ENCODE measurements at regions not wholly inside any gene's neighbourhood (a gene's known extent, or its start where the extent isn't known, plus 50 kb on each side); places are given as distances from the start of the nearest gene placed in this dataset.

DNA sequence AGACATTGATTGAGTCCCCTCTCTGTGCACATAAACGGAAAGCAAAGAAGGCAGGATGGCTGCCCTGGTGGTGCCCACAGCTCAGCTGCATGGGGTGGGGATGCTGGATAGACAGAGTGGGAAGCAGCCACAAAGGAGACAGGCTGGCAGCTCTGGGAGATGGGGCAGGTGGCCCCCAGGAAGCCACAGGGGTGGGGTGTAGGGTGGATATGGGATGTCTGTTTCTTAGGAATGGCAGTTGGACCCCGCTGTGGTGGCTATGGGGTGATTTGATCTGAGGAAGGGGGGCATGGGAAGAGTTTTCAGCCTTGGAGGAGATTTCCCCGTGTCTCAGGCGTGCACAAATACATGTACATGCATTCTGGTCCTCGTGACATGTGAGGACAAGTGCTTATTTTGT lies 50.2 kb upstream of the VDAC1 start:
- H3K27ac Mint-ChIP-seq, result peak overlapping the region; percentile 30; the same call in 1 of the 2 replicates

More for the DNA sequence above, 50.2 kb upstream of the VDAC1 start:
- ATAC-seq, result no peak
- Mint-ChIP-seq H3K9me3 (no peaks in the 10 kb centered on the region), H3K36me3 (no peaks in the 10 kb centered on the region), H3K27me3 (ENCODE audit: low read depth) (peaks cover 14% of the 10 kb centered on the region), H3K4me1 (peaks cover 46% of the 10 kb centered on the region), H3K4me3 (no peak overlapping the region)
- TF ChIP-seq, protein P1, sequence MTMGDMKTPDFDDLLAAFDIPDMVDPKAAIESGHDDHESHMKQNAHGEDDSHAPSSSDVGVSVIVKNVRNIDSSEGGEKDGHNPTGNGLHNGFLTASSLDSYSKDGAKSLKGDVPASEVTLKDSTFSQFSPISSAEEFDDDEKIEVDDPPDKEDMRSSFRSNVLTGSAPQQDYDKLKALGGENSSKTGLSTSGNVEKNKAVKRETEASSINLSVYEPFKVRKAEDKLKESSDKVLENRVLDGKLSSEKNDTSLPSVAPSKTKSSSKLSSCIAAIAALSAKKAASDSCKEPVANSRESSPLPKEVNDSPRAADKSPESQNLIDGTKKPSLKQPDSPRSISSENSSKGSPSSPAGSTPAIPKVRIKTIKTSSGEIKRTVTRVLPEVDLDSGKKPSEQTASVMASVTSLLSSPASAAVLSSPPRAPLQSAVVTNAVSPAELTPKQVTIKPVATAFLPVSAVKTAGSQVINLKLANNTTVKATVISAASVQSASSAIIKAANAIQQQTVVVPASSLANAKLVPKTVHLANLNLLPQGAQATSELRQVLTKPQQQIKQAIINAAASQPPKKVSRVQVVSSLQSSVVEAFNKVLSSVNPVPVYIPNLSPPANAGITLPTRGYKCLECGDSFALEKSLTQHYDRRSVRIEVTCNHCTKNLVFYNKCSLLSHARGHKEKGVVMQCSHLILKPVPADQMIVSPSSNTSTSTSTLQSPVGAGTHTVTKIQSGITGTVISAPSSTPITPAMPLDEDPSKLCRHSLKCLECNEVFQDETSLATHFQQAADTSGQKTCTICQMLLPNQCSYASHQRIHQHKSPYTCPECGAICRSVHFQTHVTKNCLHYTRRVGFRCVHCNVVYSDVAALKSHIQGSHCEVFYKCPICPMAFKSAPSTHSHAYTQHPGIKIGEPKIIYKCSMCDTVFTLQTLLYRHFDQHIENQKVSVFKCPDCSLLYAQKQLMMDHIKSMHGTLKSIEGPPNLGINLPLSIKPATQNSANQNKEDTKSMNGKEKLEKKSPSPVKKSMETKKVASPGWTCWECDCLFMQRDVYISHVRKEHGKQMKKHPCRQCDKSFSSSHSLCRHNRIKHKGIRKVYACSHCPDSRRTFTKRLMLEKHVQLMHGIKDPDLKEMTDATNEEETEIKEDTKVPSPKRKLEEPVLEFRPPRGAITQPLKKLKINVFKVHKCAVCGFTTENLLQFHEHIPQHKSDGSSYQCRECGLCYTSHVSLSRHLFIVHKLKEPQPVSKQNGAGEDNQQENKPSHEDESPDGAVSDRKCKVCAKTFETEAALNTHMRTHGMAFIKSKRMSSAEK (CRISPR knock-in tag; IDR thresholded peaks at IDR 0.05; ENCODE audit: borderline replicate concordance), result no peak
- TF ChIP-seq, protein P2, sequence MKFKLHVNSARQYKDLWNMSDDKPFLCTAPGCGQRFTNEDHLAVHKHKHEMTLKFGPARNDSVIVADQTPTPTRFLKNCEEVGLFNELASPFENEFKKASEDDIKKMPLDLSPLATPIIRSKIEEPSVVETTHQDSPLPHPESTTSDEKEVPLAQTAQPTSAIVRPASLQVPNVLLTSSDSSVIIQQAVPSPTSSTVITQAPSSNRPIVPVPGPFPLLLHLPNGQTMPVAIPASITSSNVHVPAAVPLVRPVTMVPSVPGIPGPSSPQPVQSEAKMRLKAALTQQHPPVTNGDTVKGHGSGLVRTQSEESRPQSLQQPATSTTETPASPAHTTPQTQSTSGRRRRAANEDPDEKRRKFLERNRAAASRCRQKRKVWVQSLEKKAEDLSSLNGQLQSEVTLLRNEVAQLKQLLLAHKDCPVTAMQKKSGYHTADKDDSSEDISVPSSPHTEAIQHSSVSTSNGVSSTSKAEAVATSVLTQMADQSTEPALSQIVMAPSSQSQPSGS (CRISPR knock-in tag; IDR thresholded peaks at IDR 0.05; ENCODE audit: borderline replicate concordance, low read depth), result no peak
- TF ChIP-seq GRHL2 (CRISPR knock-in tag; IDR thresholded peaks at IDR 0.05; ENCODE audit: insufficient replicate concordance, severe bottlenecking), result no peak
- TF ChIP-seq, protein P3, sequence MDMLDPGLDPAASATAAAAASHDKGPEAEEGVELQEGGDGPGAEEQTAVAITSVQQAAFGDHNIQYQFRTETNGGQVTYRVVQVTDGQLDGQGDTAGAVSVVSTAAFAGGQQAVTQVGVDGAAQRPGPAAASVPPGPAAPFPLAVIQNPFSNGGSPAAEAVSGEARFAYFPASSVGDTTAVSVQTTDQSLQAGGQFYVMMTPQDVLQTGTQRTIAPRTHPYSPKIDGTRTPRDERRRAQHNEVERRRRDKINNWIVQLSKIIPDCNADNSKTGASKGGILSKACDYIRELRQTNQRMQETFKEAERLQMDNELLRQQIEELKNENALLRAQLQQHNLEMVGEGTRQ (CRISPR knock-in tag; IDR thresholded peaks at IDR 0.05), result no peak
- TF ChIP-seq, protein P4, sequence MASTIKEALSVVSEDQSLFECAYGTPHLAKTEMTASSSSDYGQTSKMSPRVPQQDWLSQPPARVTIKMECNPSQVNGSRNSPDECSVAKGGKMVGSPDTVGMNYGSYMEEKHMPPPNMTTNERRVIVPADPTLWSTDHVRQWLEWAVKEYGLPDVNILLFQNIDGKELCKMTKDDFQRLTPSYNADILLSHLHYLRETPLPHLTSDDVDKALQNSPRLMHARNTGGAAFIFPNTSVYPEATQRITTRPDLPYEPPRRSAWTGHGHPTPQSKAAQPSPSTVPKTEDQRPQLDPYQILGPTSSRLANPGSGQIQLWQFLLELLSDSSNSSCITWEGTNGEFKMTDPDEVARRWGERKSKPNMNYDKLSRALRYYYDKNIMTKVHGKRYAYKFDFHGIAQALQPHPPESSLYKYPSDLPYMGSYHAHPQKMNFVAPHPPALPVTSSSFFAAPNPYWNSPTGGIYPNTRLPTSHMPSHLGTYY (CRISPR knock-in tag; IDR thresholded peaks at IDR 0.05), result no peak
- TF ChIP-seq RELA (CRISPR knock-in tag; IDR thresholded peaks at IDR 0.05; ENCODE audit: borderline replicate concordance), result no peak
- TF ChIP-seq, protein P5, sequence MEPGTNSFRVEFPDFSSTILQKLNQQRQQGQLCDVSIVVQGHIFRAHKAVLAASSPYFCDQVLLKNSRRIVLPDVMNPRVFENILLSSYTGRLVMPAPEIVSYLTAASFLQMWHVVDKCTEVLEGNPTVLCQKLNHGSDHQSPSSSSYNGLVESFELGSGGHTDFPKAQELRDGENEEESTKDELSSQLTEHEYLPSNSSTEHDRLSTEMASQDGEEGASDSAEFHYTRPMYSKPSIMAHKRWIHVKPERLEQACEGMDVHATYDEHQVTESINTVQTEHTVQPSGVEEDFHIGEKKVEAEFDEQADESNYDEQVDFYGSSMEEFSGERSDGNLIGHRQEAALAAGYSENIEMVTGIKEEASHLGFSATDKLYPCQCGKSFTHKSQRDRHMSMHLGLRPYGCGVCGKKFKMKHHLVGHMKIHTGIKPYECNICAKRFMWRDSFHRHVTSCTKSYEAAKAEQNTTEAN (CRISPR knock-in tag; IDR thresholded peaks at IDR 0.05), result no peak
- TF ChIP-seq, protein P6, sequence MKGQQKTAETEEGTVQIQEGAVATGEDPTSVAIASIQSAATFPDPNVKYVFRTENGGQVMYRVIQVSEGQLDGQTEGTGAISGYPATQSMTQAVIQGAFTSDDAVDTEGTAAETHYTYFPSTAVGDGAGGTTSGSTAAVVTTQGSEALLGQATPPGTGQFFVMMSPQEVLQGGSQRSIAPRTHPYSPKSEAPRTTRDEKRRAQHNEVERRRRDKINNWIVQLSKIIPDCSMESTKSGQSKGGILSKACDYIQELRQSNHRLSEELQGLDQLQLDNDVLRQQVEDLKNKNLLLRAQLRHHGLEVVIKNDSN (CRISPR knock-in tag; IDR thresholded peaks at IDR 0.05), result no peak
- TF ChIP-seq, protein P7, sequence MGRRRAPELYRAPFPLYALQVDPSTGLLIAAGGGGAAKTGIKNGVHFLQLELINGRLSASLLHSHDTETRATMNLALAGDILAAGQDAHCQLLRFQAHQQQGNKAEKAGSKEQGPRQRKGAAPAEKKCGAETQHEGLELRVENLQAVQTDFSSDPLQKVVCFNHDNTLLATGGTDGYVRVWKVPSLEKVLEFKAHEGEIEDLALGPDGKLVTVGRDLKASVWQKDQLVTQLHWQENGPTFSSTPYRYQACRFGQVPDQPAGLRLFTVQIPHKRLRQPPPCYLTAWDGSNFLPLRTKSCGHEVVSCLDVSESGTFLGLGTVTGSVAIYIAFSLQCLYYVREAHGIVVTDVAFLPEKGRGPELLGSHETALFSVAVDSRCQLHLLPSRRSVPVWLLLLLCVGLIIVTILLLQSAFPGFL (CRISPR knock-in tag; IDR thresholded peaks at IDR 0.05; ENCODE audit: borderline replicate concordance), result no peak
- TF ChIP-seq, protein P8, sequence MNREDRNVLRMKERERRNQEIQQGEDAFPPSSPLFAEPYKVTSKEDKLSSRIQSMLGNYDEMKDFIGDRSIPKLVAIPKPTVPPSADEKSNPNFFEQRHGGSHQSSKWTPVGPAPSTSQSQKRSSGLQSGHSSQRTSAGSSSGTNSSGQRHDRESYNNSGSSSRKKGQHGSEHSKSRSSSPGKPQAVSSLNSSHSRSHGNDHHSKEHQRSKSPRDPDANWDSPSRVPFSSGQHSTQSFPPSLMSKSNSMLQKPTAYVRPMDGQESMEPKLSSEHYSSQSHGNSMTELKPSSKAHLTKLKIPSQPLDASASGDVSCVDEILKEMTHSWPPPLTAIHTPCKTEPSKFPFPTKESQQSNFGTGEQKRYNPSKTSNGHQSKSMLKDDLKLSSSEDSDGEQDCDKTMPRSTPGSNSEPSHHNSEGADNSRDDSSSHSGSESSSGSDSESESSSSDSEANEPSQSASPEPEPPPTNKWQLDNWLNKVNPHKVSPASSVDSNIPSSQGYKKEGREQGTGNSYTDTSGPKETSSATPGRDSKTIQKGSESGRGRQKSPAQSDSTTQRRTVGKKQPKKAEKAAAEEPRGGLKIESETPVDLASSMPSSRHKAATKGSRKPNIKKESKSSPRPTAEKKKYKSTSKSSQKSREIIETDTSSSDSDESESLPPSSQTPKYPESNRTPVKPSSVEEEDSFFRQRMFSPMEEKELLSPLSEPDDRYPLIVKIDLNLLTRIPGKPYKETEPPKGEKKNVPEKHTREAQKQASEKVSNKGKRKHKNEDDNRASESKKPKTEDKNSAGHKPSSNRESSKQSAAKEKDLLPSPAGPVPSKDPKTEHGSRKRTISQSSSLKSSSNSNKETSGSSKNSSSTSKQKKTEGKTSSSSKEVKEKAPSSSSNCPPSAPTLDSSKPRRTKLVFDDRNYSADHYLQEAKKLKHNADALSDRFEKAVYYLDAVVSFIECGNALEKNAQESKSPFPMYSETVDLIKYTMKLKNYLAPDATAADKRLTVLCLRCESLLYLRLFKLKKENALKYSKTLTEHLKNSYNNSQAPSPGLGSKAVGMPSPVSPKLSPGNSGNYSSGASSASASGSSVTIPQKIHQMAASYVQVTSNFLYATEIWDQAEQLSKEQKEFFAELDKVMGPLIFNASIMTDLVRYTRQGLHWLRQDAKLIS (CRISPR knock-in tag; IDR thresholded peaks at IDR 0.05; ENCODE audit: borderline replicate concordance), result no peak
- TF ChIP-seq, protein P9, sequence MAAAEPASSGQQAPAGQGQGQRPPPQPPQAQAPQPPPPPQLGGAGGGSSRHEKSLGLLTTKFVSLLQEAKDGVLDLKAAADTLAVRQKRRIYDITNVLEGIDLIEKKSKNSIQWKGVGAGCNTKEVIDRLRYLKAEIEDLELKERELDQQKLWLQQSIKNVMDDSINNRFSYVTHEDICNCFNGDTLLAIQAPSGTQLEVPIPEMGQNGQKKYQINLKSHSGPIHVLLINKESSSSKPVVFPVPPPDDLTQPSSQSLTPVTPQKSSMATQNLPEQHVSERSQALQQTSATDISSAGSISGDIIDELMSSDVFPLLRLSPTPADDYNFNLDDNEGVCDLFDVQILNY (CRISPR knock-in tag; IDR thresholded peaks at IDR 0.05), result no peak
- TF ChIP-seq ESRRA (CRISPR knock-in tag; IDR thresholded peaks at IDR 0.05; ENCODE audit: borderline replicate concordance), result no peak
- no peak for TF ChIP-seq EMX1 (CRISPR knock-in tag; IDR thresholded peaks at IDR 0.05)
- TF ChIP-seq CREM (CRISPR knock-in tag; IDR thresholded peaks at IDR 0.05), result no peak
- TF ChIP-seq ELF4 (CRISPR knock-in tag; IDR thresholded peaks at IDR 0.05; ENCODE audit: low read depth), result no peak
- TF ChIP-seq, protein P10, sequence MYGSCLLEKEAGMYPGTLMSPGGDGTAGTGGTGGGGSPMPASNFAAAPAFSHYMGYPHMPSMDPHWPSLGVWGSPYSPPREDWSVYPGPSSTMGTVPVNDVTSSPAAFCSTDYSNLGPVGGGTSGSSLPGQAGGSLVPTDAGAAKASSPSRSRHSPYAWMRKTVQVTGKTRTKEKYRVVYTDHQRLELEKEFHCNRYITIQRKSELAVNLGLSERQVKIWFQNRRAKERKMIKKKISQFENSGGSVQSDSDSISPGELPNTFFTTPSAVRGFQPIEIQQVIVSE (CRISPR knock-in tag; IDR thresholded peaks at IDR 0.05; ENCODE audit: borderline replicate concordance), result no peak
- POLR2A ChIA-PET, result no interaction called here
- no peak for DNase-seq (ENCODE audit: low spot score)
- CTCF ChIA-PET, result interaction anchor here (0.6 to 5.5 kb wide), 5 partner anchors 15 to 1000 kb away, joined by 3 to 47 read pairs (median 8); no protein-coding TSS in a partner anchor

Data from WTC11 (cell line).